ENCODE measurements at regions not wholly inside any gene's neighbourhood (a gene's known extent, or its start where the extent isn't known, plus 50 kb on each side); places are given as distances from the start of the nearest gene placed in this dataset.

DNA sequence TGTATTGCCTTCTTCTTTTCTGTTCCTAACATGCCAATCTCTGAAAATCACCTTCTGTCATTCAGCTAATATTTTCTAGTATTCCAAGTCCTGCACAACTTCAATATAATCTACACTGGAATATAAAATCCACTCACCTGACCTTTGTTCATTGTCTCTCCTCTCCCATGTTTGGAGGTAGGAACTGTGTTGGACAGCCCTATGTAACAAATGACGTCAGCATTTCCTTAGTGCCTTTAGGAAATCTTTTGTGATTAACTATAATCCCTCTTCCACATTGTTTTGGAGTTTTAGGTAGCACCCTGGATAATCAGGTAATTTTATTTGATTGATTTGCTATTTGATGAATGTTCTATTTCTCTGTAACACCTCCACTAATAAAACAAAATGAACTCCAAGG, 814.8 kb upstream of the PRKX start:
- Mint-ChIP-seq H3K27ac (ENCODE audit: unreplicated experiment) (no peak overlapping the region), H3K4me1 (ENCODE audit: low read depth, unreplicated experiment) (no peaks in the 10 kb centered on the region), H3K27me3 (ENCODE audit: insufficient read depth, unreplicated experiment) (no peaks in the 10 kb centered on the region), H3K9me3 (ENCODE audit: unreplicated experiment) (no peaks in the 10 kb centered on the region), H3K4me3 (ENCODE audit: unreplicated experiment) (no peak overlapping the region), H3K36me3 (ENCODE audit: insufficient read depth, unreplicated experiment) (no peaks in the 10 kb centered on the region)
- TF ChIP-seq, protein P1, sequence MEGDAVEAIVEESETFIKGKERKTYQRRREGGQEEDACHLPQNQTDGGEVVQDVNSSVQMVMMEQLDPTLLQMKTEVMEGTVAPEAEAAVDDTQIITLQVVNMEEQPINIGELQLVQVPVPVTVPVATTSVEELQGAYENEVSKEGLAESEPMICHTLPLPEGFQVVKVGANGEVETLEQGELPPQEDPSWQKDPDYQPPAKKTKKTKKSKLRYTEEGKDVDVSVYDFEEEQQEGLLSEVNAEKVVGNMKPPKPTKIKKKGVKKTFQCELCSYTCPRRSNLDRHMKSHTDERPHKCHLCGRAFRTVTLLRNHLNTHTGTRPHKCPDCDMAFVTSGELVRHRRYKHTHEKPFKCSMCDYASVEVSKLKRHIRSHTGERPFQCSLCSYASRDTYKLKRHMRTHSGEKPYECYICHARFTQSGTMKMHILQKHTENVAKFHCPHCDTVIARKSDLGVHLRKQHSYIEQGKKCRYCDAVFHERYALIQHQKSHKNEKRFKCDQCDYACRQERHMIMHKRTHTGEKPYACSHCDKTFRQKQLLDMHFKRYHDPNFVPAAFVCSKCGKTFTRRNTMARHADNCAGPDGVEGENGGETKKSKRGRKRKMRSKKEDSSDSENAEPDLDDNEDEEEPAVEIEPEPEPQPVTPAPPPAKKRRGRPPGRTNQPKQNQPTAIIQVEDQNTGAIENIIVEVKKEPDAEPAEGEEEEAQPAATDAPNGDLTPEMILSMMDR (IDR thresholded peaks at IDR 0.05; ENCODE audit: insufficient read depth in 1 of 2, low read depth in 1 of 2, low read length in 1 of 2, severe bottlenecking in 1 of 2, unreplicated experiment in 1 of 2), result no peak
- CTCF ChIA-PET, result no interaction called here
- H3K4me3 ChIP-seq (ENCODE audit: low read depth, low read length), result no peak overlapping the region
- H3K27me3 ChIP-seq (replicated peaks; ENCODE audit: control insufficient read depth, insufficient read depth, low read length), result no peaks in the 10 kb centered on the region
- DNase-seq, result no peak
- no peaks in the 10 kb centered on the region for H3K36me3 ChIP-seq (ENCODE audit: control insufficient read depth, insufficient read depth, low read length)
- POLR2A ChIA-PET, result no interaction called here
- BruUV-seq (replicated peaks), result no TSS peak
- intact Hi-C loops (cut with micrococcal nuclease; ENCODE audit: unreplicated experiment), result no loop called here
- H3K4me1 ChIP-seq, result no peaks in the 10 kb centered on the region
- H3K9me3 ChIP-seq, result no peaks in the 10 kb centered on the region

DNA sequence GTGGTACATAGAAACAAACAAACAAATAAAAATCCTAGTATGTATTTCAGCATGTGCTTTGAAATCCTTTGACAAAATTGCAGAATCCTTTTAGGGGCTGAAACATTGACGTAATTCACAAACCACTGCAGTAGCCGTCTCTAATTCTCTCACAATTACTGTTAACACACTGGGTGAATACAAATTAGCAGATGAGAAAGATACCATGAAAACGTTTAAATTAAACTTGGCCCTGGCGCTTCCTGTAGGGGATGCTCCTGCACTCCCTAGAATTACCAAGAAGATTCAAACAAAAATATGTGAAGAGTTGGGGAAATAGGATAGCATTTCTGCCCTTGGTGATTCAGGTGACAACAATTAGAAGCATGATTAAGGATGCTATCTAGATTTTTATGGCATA, 772.5 kb upstream of the PRKX start:
- ChIA-PET POLR2A (no interaction called here), CTCF (no interaction called here)
- no peaks in the 10 kb centered on the region for H3K27me3 Mint-ChIP-seq (ENCODE audit: insufficient read depth, unreplicated experiment)
- no peaks in the 10 kb centered on the region for H3K9me3 ChIP-seq
- H3K4me1 ChIP-seq, result 0 out of 2 replicates have a peak, but pooled peaks cover 5% of the 10 kb centered on the region
- peaks cover 8% of the 10 kb centered on the region for H3K4me1 Mint-ChIP-seq (ENCODE audit: low read depth, unreplicated experiment)
- TF ChIP-seq, protein P1 (IDR thresholded peaks at IDR 0.05; ENCODE audit: insufficient read depth in 1 of 2, low read depth in 1 of 2, low read length in 1 of 2, severe bottlenecking in 1 of 2, unreplicated experiment in 1 of 2), result no peak
- no peaks in the 10 kb centered on the region for H3K36me3 ChIP-seq (ENCODE audit: control insufficient read depth, insufficient read depth, low read length)
- peaks cover 9% of the 10 kb centered on the region for H3K9me3 Mint-ChIP-seq (ENCODE audit: unreplicated experiment)
- no peak overlapping the region for H3K4me3 ChIP-seq (ENCODE audit: low read depth, low read length)
- intact Hi-C loops (cut with micrococcal nuclease; ENCODE audit: unreplicated experiment), result no loop called here
- no peak for DNase-seq
- no peak overlapping the region for H3K27ac Mint-ChIP-seq (ENCODE audit: unreplicated experiment)
- H3K4me3 Mint-ChIP-seq (ENCODE audit: unreplicated experiment), result no peak overlapping the region
- BruUV-seq (replicated peaks), result no TSS peak
- H3K36me3 Mint-ChIP-seq (ENCODE audit: insufficient read depth, unreplicated experiment), result no peaks in the 10 kb centered on the region
- no peaks in the 10 kb centered on the region for H3K27me3 ChIP-seq (replicated peaks; ENCODE audit: control insufficient read depth, insufficient read depth, low read length)

DNA sequence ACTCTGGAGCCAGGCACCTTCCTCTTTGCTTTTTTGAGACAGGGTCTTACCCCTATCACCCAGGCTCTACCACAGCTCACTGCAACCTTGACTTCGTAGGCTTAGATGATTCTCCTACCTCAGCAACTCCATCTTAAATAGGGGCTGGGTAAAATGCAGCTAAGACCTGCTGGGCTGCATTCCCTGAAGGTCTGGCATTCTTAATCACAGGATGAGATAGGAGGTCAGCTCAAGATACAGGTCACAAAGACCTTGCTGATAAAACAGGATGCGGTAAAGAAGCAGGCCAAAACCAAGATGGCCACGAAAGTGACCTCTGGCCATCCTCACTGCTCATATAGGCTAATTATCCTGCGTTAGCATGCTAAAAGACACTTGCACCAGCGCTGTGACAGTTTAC, 770.8 kb upstream of the PRKX start:
- H3K4me3 Mint-ChIP-seq (ENCODE audit: unreplicated experiment), result no peak overlapping the region
- no peaks in the 10 kb centered on the region for H3K9me3 ChIP-seq
- intact Hi-C loops (cut with micrococcal nuclease; ENCODE audit: unreplicated experiment), result no loop called here
- H3K4me1 ChIP-seq, result 0 out of 2 replicates have a peak, but pooled peaks cover 5% of the 10 kb centered on the region
- ChIA-PET POLR2A (no interaction called here), CTCF (no interaction called here)
- peaks cover 21% of the 10 kb centered on the region for H3K9me3 Mint-ChIP-seq (ENCODE audit: unreplicated experiment)
- no peaks in the 10 kb centered on the region for H3K27me3 Mint-ChIP-seq (ENCODE audit: insufficient read depth, unreplicated experiment)
- no peak overlapping the region for H3K4me3 ChIP-seq (ENCODE audit: low read depth, low read length)
- peak; percentile 26 to 49 for DNase-seq
- H3K4me1 Mint-ChIP-seq (ENCODE audit: low read depth, unreplicated experiment), result peaks cover 8% of the 10 kb centered on the region
- no peaks in the 10 kb centered on the region for H3K36me3 Mint-ChIP-seq (ENCODE audit: insufficient read depth, unreplicated experiment)
- H3K27ac Mint-ChIP-seq (ENCODE audit: unreplicated experiment), result peak overlapping the region; percentile 76
- H3K27me3 ChIP-seq (replicated peaks; ENCODE audit: control insufficient read depth, insufficient read depth, low read length), result no peaks in the 10 kb centered on the region
- H3K36me3 ChIP-seq (ENCODE audit: control insufficient read depth, insufficient read depth, low read length), result no peaks in the 10 kb centered on the region
- TF ChIP-seq, protein P1 (IDR thresholded peaks at IDR 0.05; ENCODE audit: insufficient read depth in 1 of 2, low read depth in 1 of 2, low read length in 1 of 2, severe bottlenecking in 1 of 2, unreplicated experiment in 1 of 2), result no peak
- BruUV-seq (replicated peaks), result no TSS peak
